GM19463 (cell line): ENCODE measurements at regions not wholly inside any gene's neighbourhood (a gene's known extent, or its start where the extent isn't known, plus 50 kb on each side); places are given as distances from the start of the nearest gene placed in this dataset.
"Not testable (repeated sequence)": the region's sequence is repeated elsewhere in the genome, so short reads cannot be mapped to it uniquely, and the experiment has no call there.

Experiments
- ATAC-seq: cut with Tn5 transposase; IDR thresholded peaks from one replicate; pipeline ENCODE4 v1.9.1; 2021; ENCODE audit warnings: mild to moderate bottlenecking, moderate library complexity; ENCODE audit not compliant: unreplicated experiment

DNA sequence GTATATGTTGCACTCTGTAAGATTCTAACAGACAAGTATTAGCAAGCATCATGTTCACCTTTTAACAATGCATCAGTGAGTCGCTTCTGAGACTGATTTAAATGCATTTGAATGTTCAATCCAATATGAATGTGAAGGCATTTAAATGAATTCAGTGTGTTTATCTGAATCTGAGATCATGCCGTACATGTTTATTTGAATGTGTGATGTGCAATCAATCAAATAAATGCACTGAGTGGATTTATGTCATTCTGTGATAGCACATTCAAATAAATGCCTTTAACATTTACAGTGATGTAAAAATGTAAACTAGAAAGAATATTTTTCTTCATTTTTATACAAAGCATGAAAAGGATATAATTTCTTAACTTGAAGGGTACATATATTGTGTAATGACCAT, 1063.5 kb upstream of the NUDT12 start:
- no peak for ATAC-seq

DNA sequence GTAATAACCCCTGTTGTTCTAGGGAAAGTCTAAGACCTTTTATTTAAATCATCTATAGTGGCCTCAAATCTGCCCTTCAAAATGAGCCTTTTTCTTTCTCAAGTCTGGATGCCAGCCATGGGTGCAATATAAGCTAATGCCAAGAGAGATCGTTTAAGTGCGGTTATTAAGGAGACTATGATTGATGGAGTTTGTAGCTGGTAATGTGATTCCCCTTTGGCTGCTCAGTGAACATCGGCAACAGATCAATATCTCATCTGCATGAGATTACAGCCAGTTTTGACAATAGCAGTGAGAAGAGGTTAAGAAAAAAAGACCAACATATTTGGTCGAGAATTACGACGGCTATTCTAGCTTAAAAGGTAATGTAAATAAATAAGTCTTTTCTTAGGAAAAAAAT, 1049.4 kb upstream of the NUDT12 start:
- no peak for ATAC-seq

DNA sequence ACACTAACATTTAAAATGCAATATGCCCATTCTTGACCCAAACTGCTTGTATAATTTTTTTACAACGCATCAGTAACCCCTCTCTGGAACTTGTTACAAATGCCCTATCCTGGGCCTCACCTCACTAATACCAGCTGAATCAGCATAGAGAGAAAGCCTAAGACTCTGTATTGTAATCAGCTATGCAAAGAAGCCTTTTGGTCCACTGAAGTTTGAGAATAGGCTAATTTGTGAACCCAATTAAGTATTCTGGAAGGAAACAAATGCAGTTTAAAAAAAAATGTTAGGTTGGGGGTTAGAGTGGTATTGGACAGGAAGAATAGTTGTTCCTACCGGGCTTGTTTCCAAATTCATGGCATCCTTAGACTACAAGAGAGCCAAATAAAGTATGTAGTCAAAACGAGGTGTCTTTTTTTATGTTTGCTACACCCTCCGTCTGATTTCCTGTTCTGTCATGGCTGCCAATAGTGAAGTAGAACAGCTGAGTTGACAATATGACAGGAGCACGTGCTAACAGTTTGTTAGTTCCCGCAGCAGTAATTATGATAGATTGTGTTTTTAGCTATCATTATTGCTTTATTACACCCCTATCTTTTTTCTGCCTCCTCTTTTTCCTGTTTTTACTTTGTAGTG, 1048.7 kb upstream of the NUDT12 start:
- no peak for ATAC-seq

DNA sequence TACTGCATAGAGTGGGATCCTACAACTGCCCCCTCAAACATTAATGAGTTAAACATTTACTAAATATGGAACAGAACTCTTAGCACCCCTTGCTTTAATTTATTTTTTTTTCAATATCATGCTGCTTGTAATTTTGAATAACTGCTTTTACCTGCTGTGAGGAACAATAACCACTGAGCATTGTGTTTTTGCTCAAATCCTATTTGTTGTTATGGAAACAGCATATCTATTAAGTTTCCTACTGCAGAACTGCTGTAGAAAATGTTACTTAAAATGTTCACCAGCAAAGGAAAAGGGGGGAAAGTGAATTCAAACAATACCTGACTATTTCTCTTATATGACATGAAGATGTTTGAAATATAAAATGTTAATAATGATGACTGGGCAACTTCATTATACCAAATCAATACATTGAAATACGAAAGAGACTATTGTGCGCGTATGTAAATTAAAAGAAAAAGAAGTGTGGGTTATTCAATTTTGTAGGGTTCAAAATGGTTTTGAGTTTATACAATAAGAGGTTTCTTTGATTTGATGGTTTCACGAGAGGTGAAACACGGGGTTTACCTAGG, 1043.8 kb upstream of the NUDT12 start:
- no peak for ATAC-seq

DNA sequence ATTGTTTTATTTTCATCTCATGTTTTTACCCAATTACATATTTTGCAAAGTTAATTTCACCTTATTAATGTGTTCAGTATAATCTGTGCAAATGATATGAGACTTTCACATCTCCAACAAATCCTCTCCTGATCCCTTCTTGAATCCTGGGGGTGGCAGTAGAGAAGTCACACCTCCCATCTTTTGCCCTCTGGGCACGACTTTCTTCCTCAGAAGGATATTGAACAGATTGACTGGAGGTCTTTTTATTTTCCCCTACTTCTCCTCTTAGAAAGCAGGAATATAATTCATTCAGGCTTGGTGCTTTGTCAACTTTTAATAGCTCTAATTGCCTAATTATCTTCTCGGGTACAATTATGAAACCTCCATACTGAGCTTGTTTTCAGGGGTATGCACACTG, 1037.1 kb upstream of the NUDT12 start:
- no peak for ATAC-seq

DNA sequence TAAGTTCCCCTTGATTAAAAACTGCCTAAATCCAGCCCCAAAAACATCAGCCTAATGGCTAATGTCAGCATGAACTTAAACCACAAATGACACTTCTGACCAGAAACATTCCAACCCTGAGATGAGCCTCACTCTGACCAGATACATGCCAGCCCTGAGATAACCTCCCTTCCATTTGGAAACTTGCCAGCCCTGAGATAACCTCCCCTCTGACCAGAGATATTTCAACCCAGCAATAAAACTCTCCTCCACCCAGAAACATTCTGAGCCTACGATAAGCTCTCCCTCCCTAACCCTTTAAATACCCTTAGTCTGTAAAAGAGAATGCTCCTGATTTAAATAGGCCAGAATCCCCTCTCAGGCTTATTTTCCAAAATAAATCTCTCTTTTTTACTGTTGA, 1035.7 kb upstream of the NUDT12 start:
- no peak for ATAC-seq

DNA sequence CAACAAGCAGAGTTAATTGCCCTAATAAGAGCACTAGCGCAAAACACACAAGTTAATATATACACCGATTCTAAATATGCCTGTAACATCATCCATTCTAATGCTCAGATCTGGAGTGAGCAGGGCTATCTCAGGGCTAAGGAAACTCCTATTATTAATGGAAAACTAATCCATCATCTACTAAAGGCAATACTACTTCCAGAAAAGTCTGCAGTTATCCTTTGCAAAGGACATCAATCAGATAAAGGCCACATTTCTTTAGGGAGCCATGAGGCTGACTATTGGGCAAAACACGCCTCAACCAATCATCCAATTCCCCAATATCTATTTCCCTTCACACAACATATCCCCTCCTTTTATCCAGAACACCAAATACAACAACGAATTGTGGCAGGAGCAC, 1032.3 kb upstream of the NUDT12 start:
- ATAC-seq = no peak

DNA sequence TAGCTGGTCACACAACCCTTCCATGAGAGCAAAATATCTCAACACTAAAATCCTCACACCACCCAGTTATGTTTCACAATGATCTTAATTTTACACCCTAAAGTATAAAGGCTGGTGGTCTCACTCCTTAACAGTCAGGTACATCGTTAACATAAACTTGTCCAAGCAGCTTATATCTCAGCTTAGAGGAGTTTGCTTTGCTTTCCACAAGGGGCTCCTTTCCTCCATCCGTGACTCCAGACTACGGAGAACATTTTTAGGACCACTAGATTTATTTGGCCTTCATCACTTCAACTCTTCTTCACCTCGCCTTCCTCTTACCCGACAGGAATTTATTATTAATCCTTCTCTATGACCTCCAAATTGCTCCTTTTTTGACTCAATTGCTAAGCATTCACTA, 1014.1 kb upstream of the NUDT12 start:
- no peak for ATAC-seq

DNA sequence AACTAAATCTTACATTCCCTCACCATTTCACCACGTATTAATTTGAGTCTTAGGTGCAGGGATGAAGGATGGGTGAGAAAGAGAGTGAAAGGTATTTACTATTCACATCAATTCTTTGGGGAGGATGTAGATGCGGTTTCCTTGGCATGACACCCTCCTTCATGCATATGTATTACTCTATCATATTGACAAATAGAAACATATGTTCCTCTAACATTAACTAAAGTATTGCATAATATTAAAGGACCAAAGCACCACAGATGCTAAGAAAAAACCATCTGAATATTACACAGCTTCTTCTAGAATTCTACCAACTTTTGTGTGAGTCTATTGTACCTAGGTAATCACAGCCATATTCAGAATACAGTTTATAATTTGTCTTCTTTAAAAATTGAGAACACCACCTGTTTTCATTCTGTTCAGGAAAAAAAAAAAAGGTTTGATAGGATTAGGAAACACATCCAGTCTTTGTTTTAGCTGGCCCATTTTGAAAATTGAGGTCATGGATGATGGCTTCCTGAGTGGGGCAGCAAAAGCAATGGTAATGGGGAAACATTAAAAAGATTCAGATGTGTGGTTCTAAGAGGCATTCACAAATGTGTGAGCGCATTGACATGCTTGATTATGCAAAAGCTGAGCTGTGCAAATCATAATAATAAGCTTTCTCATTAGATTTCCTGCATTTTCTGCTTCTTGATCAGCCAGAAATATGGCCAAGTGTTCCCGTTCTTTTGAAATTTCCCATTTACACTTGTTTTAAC, 1011.5 kb upstream of the NUDT12 start:
- no peak for ATAC-seq

DNA sequence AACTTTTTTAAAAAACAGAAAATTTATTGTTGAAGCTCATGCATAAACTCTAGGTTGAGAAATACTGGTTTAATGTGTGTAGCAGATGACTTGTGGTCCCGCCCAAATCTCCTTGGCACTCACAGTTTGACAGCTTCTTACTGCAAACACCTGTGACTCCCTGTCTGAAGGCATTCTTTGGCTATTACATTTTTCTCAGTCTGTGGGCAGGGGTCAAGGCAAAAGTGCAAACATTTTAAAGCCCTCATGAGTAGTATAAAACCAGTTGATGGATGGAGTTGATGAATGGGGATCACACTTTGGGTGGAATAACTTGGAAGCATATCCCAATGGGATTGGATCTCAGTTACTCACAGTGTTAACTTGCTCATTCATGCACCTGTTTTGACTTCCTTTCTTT, 1007.0 kb upstream of the NUDT12 start:
- no peak for ATAC-seq

DNA sequence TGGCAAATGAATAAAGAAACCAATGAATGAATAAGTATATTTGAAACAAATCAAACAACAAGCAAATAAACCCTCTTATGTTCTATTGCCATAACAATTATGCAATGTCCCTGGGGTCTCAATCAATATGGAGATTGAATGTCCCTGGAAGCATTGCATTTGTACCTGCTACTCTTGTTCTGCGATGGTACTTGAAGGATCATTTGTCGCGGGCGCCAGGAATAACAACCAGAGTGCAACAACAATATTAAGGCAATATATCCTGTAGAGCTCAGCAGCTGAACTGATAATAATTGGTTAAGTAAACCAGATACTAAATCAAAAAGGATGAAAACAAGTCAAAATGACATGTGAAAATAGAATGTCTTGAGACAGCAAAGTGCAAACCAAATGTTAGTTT, 1001.9 kb upstream of the NUDT12 start:
- no peak for ATAC-seq

DNA sequence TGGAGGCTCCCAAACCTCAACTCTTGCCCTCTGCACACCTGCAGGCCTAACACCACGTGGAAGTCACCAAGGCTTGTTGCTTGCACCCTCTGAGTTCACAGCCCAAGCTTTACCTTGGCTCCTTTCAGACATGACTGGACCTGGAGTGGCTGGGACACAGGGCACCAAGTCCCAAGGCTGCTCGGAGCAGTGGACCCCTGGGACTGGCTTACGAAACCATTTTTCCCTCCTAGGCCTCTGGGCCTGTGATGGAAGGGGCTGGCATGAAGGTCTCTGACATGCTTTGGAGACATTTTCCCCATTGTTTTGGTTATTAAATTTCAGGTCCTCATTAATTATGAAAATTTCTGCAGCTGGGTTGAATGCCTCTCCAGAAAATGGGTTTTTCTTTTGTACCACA, 994.4 kb upstream of the NUDT12 start:
- ATAC-seq = no peak

DNA sequence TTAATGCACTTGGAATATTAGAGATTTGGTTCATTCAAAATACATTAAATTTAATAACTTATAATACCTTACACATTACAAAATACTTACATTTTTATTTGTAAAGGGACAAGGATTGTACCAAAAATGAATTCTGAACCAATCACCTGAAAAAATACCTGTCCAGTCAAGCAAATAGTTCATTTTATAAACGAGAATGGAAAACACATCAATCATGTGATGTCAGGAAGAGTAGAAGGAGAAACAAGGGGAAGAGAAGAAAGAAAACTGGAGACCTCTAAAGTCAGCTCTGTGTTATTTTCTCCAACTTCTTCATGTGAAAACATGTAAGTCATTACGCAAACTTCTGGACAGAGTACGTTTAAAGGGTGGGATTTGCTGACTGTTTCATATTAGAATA, 989.0 kb upstream of the NUDT12 start:
- ATAC-seq = no peak

DNA sequence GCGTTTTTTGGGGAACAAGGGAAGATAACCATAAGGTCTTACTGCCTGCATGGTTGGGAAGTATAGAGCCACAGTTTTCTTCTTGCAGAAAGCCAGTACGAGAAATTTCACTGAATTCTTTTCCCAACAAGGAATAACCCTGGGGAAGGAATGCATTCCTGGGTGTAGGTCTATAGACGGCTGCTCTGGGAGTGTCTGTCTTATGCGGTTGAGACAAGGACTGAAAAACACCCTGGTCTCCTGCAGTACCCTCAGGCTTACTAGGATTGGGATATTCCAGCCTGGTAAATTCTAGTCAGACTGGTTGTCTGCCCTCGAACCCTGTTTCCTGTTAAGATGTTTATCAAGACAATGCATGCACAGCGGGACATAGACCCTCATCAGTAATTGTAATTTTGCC, 984.3 kb upstream of the NUDT12 start:
- not testable (repeated sequence) for ATAC-seq

DNA sequence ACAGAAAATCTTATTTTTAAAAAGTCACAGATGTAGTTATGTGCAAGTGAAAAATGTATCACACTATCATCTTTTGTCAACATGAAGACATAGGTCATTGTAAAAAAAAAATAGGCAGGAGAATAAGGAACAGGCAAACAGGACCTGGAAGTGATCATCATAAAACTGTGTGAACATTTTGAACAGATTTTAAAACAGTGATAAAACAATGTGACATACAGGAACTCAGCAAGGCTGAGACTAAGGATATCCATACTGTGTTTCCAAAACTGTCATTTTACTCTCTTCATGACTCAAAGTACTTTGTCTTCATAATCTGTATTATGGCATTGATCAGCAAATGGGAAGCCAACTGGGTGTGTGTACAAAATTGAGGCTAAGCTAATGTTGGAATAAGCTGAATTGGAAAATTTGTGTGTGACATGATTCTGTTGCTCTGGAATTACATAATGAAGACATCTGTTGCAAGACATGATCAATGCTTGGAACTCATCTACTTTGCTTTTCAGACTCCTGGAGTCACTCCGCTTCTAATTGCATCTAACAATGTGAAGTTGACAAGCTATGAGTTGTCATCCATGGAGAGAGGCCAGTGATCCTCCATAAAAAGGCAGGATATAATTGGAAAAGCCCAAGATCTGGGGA, 978.7 kb upstream of the NUDT12 start:
- no peak for ATAC-seq

DNA sequence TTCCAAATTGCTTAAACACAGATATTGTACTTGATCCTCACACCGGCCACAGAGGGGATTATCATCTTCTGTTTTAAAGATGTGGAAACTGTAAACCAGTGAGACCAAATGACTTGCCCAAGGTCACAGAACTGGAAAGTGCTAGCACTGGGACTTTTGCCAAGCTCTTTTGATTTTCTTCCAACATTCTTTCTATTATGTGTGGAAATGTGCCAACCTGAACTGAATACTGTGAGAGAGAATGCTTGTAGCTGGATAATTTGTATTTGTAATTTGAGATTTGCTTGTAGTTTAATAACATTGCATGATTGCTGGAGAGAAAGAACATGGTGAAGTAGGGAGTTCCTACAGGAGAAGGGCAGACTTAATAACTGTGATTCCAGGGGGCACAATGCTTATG, 977.9 kb upstream of the NUDT12 start:
- no peak for ATAC-seq

DNA sequence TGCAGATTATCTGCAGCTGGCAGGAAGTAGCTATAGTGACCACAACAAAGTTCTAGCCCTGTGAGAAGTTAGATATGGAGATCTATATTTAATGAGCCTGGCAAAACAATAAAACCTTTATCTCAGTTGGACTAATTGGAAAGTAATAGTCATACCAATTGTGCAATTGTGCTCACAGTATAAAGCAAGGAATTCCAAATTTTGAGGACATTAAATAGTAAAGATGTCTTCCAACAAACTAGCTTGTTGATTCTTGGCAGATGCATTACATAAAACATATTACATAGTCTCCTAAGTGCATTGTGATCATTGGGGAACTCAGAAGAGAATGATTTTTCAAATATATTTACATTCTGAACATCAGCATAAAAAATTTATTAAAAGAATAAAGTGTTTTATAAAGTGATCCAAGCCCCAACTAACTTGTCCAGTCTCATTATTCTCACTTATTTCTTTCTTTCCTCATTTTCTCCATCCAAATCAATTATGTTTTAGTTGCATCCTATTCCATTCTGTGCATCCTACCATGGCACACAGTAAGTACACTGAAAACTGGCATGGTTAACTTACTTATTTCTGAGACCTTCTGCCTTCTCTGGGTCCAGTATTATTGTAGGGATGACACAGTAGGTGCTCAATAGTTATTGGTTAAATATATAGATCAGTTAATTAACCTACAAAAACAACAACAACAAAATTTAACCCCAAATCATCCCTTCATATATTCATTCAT, 977.2 kb upstream of the NUDT12 start:
- ATAC-seq = no peak

DNA sequence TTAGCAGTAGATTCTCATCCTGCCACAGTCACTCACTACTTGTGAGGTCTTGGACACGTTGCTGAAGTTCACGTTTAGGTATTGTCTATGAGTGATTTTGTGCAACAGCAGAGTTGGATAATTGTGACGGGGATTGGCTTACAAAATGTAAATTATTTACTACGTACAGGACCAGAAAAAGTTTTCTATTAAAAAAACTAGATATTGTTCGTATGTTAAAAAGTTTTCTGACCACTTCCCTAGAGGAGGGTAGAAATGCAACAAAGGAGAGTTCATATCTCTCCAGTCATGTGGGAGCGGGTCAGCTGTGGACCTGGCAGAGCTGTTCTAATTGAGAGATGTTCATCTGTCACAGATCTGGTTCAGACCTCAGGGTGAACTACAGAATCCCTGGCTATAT, 976.1 kb upstream of the NUDT12 start:
- no peak for ATAC-seq

DNA sequence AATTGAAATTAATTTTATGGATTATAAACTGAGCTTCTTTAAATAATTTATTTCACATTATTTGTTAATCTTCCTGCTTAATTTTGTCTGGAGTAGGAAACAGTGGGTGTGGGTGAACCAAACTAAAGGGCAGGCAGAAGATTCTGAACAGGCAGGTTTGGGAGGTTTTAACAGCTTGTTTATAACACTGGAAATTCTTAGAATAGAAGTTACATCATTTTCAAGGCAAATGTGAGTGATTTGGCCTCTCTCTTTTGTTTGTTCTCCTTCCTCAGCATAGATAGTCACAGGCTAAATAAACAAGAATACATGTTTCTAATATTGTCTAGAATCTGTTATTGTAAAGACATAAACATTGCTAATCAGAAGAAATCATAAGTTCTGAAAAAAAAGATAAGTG, 970.9 kb upstream of the NUDT12 start:
- no peak for ATAC-seq

DNA sequence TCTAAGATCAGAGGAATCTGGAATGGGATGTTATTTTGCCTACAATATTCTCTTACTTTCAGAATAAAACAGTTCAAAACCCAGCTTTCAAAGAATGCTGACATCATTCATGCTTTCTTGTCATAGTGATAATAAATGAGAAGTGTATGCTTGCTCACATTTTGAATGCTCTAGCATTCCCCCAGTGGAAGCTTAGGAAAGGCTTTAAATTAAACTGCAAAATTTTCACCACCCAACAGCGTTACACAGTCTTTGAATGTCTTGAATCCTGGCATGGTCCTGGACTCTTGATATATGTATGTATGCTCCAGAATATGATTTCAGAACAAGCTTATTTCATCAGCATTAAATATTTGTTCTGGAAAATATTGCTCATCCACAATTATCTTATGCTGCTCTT, 964.3 kb upstream of the NUDT12 start:
- ATAC-seq = no peak

DNA sequence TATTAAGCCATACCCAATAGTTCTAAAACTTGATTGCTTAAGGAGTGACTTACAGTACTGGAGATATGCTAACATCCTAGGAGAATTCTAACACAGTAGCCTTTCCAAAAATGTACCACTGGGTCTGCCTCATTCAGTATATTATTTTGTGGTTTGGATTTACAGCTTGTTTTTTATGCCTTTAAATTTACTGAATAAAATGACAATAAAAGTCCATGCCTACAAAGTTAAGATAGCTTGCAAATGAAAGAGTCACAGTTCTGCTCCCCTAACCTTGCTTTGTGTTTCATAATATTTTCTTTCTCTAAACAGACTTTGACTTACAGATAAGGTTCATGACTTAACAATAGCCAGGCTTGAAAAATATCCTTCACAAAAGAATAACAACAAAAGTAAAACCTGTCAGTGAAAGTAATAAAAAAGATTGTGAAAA, 951.1 kb upstream of the NUDT12 start:
- ATAC-seq = no peak
